Activated CD4-positive, alpha-beta memory T cell treated with anti-CD3 and anti-CD28 coated beads, Interleukin-2, amount 10 ng/mL, durations not matched to agents 7 days and 5 days (primary cell): ENCODE measurements at regions not wholly inside any gene's neighbourhood (a gene's known extent, or its start where the extent isn't known, plus 50 kb on each side); places are given as distances from the start of the nearest gene placed in this dataset.

Experiments used
- CTCF ChIA-PET: fragments of 350-600 bp; sonication (Branson Sonifier 250); formaldehyde crosslinking; loops from one replicate; lab custom pipeline; 2021; ENCODE audit warnings: antibody characterized with exemption, inconsistent platforms; lab: Charles Lee
- POLR2A ChIA-PET: fragments of 350-600 bp; sonication (Branson Sonifier 250); formaldehyde crosslinking; loops from one replicate; lab custom pipeline; 2021; ENCODE audit warnings: antibody characterized with exemption; lab: Charles Lee
- DNase-seq: peaks from one replicate; pipeline ENCODE4 v3.0.0-alpha.2; 2020
- H3K27ac Mint-ChIP-seq: one replicate; pipeline ENCODE4 v1.8.0; 2021; ENCODE audit warnings: mild to moderate bottlenecking, mixed read lengths
- H3K27me3 Mint-ChIP-seq: one replicate; pipeline ENCODE4 v1.8.0; 2021; ENCODE audit warnings: mixed read lengths
- H3K36me3 Mint-ChIP-seq: one replicate; pipeline ENCODE4 v1.8.0; 2021; ENCODE audit warnings: low read depth, mixed read lengths
- H3K4me1 Mint-ChIP-seq: one replicate; pipeline ENCODE4 v1.8.0; 2021; ENCODE audit warnings: mixed read lengths
- H3K4me3 Mint-ChIP-seq: one replicate; pipeline ENCODE4 v1.8.0; 2021; ENCODE audit warnings: mild to moderate bottlenecking, mixed read lengths
- H3K9me3 Mint-ChIP-seq: one replicate; pipeline ENCODE4 v1.8.0; 2021; ENCODE audit warnings: mixed read lengths

DNA sequence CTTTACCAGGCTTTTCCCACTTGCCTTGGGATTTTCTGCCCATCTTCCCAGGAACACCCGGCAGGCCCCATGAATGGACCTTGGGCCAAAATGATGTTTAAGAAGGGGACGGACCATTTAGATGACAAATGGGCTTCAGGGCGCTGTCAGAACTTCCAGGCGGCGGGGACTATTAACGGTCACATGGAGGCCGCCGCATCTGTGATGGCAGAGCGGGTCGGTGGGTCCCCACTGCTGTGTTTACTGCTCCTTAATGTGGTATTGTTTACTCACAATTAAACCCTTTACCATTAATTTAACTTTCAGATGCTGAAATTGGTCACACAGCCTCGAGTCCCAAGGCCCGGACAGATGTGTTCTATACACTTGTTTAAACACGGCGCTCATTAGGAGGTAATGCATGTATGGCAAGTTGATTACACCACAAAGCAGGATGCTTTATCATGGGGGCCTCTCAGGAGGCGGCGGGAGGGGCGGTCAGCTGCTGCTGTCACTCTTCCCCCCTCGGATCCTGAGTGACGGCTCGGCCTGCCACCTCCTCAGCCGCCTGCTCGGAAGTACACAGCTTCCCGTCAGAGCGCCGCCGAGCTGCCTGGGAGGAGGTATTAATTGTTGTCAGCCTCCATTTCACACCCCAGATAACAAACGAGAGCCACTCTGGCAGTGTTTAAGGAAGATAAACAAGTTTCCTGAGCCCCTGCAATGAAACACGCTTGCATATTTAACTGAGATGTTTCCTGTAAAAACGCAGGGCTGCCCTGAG, 83.9 kb upstream of the IRX3 start:
- no peak for DNase-seq
- Mint-ChIP-seq H3K4me1 (peaks cover 6% of the 10 kb centered on the region), H3K4me3 (no peak overlapping the region), H3K27ac (no peak overlapping the region), H3K36me3 (no peaks in the 10 kb centered on the region), H3K9me3 (no peaks in the 10 kb centered on the region), H3K27me3 (peaks cover 28% of the 10 kb centered on the region)
- ChIA-PET CTCF (no interaction called here), POLR2A (no interaction called here)

DNA sequence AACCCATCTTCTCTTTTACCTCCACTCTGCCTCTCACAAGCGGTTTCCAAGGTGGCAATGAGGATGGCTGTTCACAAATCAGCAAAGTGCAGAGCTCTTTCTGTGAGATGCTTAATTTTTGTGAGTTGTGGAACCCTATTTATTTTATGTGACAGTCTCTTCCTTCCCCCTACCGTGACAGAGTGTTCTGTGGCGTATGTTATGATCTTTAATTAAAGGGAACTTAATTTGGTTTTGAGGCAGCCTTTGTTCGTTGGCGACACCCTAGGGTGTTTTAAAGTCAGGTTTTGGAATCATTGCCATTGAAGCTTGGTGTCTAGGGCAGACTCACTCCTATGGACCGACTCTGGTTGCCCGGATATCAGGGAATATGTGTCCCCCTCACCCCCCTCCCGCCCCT, 83.3 kb upstream of the IRX3 start:
- no peaks in the 10 kb centered on the region for H3K36me3 Mint-ChIP-seq
- POLR2A ChIA-PET = no interaction called here
- H3K9me3 Mint-ChIP-seq = no peaks in the 10 kb centered on the region
- peaks cover 22% of the 10 kb centered on the region for H3K27me3 Mint-ChIP-seq
- CTCF ChIA-PET = no interaction called here
- no peak overlapping the region for H3K4me3 Mint-ChIP-seq
- H3K4me1 Mint-ChIP-seq = peaks cover 6% of the 10 kb centered on the region
- DNase-seq = no peak
- H3K27ac Mint-ChIP-seq = no peak overlapping the region

GRCh38 chr16:54366943-54367342, 80.4 kb upstream of the IRX3 start:
- DNase-seq = no peak
- ChIA-PET POLR2A (no interaction called here), CTCF (no interaction called here)
- H3K27ac Mint-ChIP-seq = no peak overlapping the region
- H3K4me3 Mint-ChIP-seq = no peak overlapping the region
- H3K36me3 Mint-ChIP-seq = no peaks in the 10 kb centered on the region
- no peaks in the 10 kb centered on the region for H3K4me1 Mint-ChIP-seq
- H3K27me3 Mint-ChIP-seq = peaks cover 13% of the 10 kb centered on the region
- no peaks in the 10 kb centered on the region for H3K9me3 Mint-ChIP-seq

DNA sequence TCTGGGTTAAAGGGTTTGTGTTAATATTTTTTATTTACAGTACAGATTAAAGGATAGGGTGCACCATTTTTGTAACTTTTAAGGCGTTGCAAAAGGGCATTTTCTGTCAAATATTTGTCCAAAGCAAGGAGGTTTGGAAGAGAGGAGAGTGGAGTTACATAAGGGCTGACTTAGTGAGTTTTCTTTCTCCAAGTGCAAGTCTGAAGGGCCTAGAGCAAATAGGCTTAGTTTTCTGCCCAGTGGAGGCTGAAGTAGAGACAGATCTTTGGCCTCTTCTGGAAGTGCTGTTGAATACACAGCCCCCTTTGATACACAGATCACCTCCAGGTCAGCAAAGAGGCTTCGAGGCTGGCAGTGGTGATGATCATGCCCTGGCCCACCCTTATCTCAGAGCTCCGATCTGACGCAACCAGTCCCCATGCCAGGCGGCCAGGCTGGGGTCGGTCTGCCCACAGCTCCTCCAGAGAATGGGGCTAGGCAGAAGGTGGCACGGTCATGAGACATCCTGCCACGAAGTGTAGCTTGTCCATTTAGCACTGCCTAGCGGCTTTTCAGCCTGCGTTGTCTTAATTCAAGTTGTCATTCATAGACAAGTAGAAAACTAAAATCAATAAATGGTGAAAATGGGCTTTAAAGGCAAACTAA, 79.5 kb upstream of the IRX3 start:
- DNase-seq = no peak
- H3K36me3 Mint-ChIP-seq = no peaks in the 10 kb centered on the region
- H3K9me3 Mint-ChIP-seq = no peaks in the 10 kb centered on the region
- no peaks in the 10 kb centered on the region for H3K4me1 Mint-ChIP-seq
- ChIA-PET CTCF (no interaction called here), POLR2A (no interaction called here)
- no peak overlapping the region for H3K27ac Mint-ChIP-seq
- H3K27me3 Mint-ChIP-seq = peaks cover 18% of the 10 kb centered on the region
- no peak overlapping the region for H3K4me3 Mint-ChIP-seq

- CTCF ChIA-PET = no interaction called here
- H3K27me3 Mint-ChIP-seq = peaks cover 15% of the 10 kb centered on the region
- H3K27ac Mint-ChIP-seq = no peak overlapping the region
- no peak overlapping the region for H3K4me3 Mint-ChIP-seq
- no peak for DNase-seq
- POLR2A ChIA-PET = no interaction called here
- H3K9me3 Mint-ChIP-seq = no peaks in the 10 kb centered on the region
- no peaks in the 10 kb centered on the region for H3K4me1 Mint-ChIP-seq
- H3K36me3 Mint-ChIP-seq = no peaks in the 10 kb centered on the region
These were observed 77.2 kb upstream of the IRX3 start for GRCh38 chr16:54363766-54364165.

DNA sequence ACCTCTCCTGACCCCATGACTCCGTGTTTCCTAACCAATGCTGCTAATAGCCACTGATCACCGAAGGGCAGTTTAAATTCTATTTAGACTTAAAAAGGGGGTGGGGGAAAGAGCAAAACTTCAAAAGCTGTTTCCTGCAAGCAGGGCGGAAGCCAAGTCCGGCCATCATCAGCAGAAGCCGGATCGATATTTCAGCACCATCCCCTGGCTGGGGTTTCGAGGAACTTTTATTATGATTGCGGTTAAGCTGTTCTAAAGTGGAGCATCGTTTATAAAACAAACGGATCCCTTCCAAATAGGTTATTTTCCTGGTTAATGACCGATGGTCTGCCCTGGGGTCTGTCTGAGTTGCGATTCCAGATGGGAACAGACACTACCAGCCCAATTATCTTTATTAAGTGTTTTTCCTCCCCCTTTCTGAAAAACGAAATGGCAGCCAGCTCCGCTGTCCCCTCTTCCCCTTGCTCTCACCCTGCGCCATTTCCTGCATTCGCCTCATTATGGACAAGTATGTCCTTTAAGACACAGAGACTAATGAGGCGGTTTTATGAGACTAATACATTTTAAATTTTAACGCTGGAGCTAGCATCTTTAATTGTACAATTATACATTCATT, 76.1 kb upstream of the IRX3 start:
- Mint-ChIP-seq H3K9me3 (no peaks in the 10 kb centered on the region), H3K36me3 (no peaks in the 10 kb centered on the region), H3K4me1 (no peaks in the 10 kb centered on the region), H3K27ac (no peak overlapping the region), H3K4me3 (no peak overlapping the region), H3K27me3 (peaks cover 15% of the 10 kb centered on the region)
- ChIA-PET POLR2A (no interaction called here), CTCF (interaction anchor here (0.6 kb wide), 1 partner anchor 472 kb away, joined by 3 read pairs; no protein-coding TSS in a partner anchor)
- DNase-seq = no peak

DNA sequence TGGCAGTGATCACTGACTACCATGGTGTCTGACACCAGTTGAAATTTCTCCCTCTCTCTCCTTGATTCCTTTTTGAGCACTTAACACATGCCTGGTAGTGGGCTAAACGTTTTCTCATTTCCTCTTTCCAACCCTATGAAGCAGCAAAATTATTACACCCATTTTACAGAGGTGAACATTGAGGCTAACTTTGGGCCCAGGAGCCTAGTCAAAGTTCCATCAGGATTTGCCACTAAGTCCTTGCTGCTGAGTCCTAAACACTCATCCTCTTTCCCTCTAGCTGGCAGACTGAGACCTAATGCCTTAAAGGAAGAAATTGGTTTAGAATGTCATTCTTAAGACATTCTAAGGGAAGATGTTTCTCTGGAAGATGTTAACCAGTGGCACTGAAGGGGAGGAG, 74.7 kb upstream of the IRX3 start:
- no peaks in the 10 kb centered on the region for H3K4me1 Mint-ChIP-seq
- ChIA-PET CTCF (interaction anchor here (0.7 kb wide), 1 partner anchor 473 kb away, joined by 3 read pairs; no protein-coding TSS in a partner anchor), POLR2A (no interaction called here)
- H3K36me3 Mint-ChIP-seq = no peaks in the 10 kb centered on the region
- no peak overlapping the region for H3K27ac Mint-ChIP-seq
- no peak for DNase-seq
- H3K27me3 Mint-ChIP-seq = peaks cover 15% of the 10 kb centered on the region
- H3K9me3 Mint-ChIP-seq = no peaks in the 10 kb centered on the region
- H3K4me3 Mint-ChIP-seq = no peak overlapping the region

DNA sequence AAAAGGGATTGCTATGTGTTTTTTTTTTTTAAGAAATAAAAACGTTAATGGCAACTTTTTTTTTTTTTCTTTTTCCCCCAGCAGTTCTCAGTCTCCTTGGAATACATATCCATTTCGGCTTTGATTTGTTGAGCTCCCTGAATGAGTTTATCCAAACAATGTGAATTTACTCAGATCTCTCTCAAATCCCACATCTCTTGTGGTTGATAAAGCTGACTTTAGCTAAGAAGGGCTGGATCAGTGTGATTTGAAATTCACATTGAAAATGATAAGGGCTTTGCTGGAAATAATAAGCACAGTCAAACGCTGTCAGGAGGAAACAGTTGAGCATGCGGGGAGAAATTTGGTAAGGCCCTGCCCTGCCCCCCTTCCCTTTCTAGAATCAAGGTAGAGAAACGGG, 74.1 kb upstream of the IRX3 start:
- CTCF ChIA-PET = interaction anchor here (0.7 kb wide), 1 partner anchor 473 kb away, joined by 3 read pairs; no protein-coding TSS in a partner anchor
- H3K27ac Mint-ChIP-seq = no peak overlapping the region

DNA sequence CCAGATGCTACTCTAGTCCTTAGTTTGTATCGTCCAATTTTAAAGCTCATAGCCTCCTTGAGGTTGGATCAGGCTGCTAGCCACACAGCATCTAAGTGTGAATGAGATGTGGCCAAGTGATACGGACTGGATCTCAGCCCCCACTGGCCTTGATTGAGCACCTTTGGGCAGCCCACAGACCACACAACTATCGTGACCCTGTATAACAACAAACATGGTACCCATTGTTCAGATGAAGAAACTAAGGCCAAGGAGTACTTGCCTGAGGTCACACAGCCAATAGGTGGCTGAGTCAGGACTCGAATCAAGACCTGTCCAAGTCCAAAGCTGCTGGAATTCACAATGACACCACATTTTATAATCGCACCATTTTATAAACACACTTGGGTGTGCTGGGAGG, 73.0 kb upstream of the IRX3 start:
- H3K9me3 Mint-ChIP-seq = no peaks in the 10 kb centered on the region

More for the DNA sequence above, 74.1 kb upstream of the IRX3 start:
- Mint-ChIP-seq H3K36me3 (no peaks in the 10 kb centered on the region), H3K4me3 (no peak overlapping the region), H3K9me3 (no peaks in the 10 kb centered on the region), H3K4me1 (no peaks in the 10 kb centered on the region), H3K27me3 (peaks cover 15% of the 10 kb centered on the region)
- POLR2A ChIA-PET = no interaction called here
- DNase-seq = no peak

GRCh38 chr16:54359081-54359480, 72.5 kb upstream of the IRX3 start:
- H3K27me3 Mint-ChIP-seq = peaks cover 15% of the 10 kb centered on the region
- ChIA-PET CTCF (no interaction called here), POLR2A (no interaction called here)
- DNase-seq = no peak
- no peaks in the 10 kb centered on the region for H3K36me3 Mint-ChIP-seq
- H3K9me3 Mint-ChIP-seq = no peaks in the 10 kb centered on the region
- H3K27ac Mint-ChIP-seq = no peak overlapping the region
- H3K4me1 Mint-ChIP-seq = no peaks in the 10 kb centered on the region
- H3K4me3 Mint-ChIP-seq = no peak overlapping the region

More for the DNA sequence above, 73.0 kb upstream of the IRX3 start:
- Mint-ChIP-seq H3K4me3 (no peak overlapping the region), H3K4me1 (no peaks in the 10 kb centered on the region), H3K27ac (no peak overlapping the region), H3K36me3 (no peaks in the 10 kb centered on the region), H3K27me3 (peaks cover 15% of the 10 kb centered on the region)
- CTCF ChIA-PET = no interaction called here
- no peak for DNase-seq
- POLR2A ChIA-PET = no interaction called here

GRCh38 chr16:54356391-54356790, 69.8 kb upstream of the IRX3 start:
- CTCF ChIA-PET = no interaction called here
- POLR2A ChIA-PET = no interaction called here
- Mint-ChIP-seq H3K27me3 (peaks cover 3% of the 10 kb centered on the region), H3K9me3 (no peaks in the 10 kb centered on the region), H3K4me1 (no peaks in the 10 kb centered on the region), H3K27ac (no peak overlapping the region), H3K36me3 (no peaks in the 10 kb centered on the region), H3K4me3 (no peak overlapping the region)
- DNase-seq = no peak

DNA sequence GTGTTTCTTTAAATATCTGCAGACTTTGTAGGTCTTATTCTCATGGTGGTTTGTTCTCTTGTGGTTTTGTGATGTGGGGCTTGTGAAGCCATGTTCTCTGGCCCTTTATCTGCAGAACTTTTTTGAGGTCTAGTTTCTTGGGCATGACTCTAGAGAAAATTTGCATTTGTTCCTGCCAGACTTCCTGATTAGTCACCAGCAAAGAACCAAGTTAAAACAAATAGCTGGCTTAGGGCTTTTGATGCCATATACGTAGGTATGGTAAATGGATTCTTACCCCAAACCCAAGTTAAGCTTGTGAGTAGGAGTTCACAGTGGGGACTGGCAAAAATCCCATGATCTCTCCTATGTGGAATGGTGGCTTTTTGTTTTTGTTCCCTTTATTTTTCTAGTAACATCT, 68.7 kb upstream of the IRX3 start:
- CTCF ChIA-PET = no interaction called here
- no peak overlapping the region for H3K4me3 Mint-ChIP-seq
- H3K4me1 Mint-ChIP-seq = no peaks in the 10 kb centered on the region
- H3K27me3 Mint-ChIP-seq = no peaks in the 10 kb centered on the region
- H3K27ac Mint-ChIP-seq = no peak overlapping the region
- DNase-seq = no peak
- POLR2A ChIA-PET = no interaction called here
- H3K9me3 Mint-ChIP-seq = no peaks in the 10 kb centered on the region
- no peaks in the 10 kb centered on the region for H3K36me3 Mint-ChIP-seq

GRCh38 chr16:54353097-54353496, 66.5 kb upstream of the IRX3 start:
- Mint-ChIP-seq H3K36me3 (no peaks in the 10 kb centered on the region), H3K4me1 (no peaks in the 10 kb centered on the region), H3K27me3 (no peaks in the 10 kb centered on the region), H3K27ac (no peak overlapping the region), H3K9me3 (no peaks in the 10 kb centered on the region), H3K4me3 (no peak overlapping the region)
- ChIA-PET CTCF (no interaction called here), POLR2A (no interaction called here)
- DNase-seq = no peak
